Keratinocyte (primary cell): ENCODE measurements at regions not wholly inside any gene's neighbourhood (a gene's known extent, or its start where the extent isn't known, plus 50 kb on each side); places are given as distances from the start of the nearest gene placed in this dataset.
"Not testable (repeated sequence)": the region's sequence is repeated elsewhere in the genome, so short reads cannot be mapped to it uniquely, and the experiment has no call there.

Experiments used
- DNase-seq: peaks from one replicate; pipeline ENCODE4 v3.0.0-alpha.2; 2011; ENCODE audit warnings: low read depth, missing footprints, low spot score
- FAIRE-seq: peaks from 2 replicates; lab custom pipeline; 2011; peaks lifted over from hg19 to GRCh38; lab: Jason Lieb, UNC
- H2AFZ ChIP-seq: 2 replicates; pipeline ENCODE4 v1.6.0; 2012; ENCODE audit warnings: low read length, control low read depth, inconsistent platforms; ENCODE audit not compliant: control insufficient read depth
- H3K27ac ChIP-seq: 2 replicates; pipeline ENCODE4 v1.5.1; 2011; ENCODE audit warnings: low read length; ENCODE audit not compliant: control insufficient read depth, insufficient read depth
- H3K27me3 ChIP-seq: 3 replicates; pipeline ENCODE4 v1.6.0; 2011; ENCODE audit warnings: low read length; ENCODE audit not compliant: control insufficient read depth, insufficient read depth; ENCODE audit errors: extremely low read depth
- H3K36me3 ChIP-seq, 2 experiments: 2 replicates in 1 of 2; 3 replicates in 1 of 2; pipeline ENCODE4 v1.5.1; 2011; ENCODE audit warnings: low read length in 2 of 2, mild to moderate bottlenecking in 1 of 2; ENCODE audit not compliant: control insufficient read depth in 2 of 2, insufficient read depth in 2 of 2; ENCODE audit errors: extremely low read depth in 1 of 2
- H3K4me1 ChIP-seq: 3 replicates; pipeline ENCODE4 v1.5.1; 2011; ENCODE audit warnings: low read length; ENCODE audit not compliant: control insufficient read depth, insufficient read depth; ENCODE audit errors: extremely low read depth
- H3K4me2 ChIP-seq: 3 replicates; pipeline ENCODE4 v1.6.0; 2011; ENCODE audit warnings: low read depth, low read length; ENCODE audit not compliant: control insufficient read depth, insufficient read depth; ENCODE audit errors: extremely low read depth
- H3K4me3 ChIP-seq, 3 experiments: fragments of 200-600 bp in 1 of 3; sonication (generic) in 1 of 3; 2 replicates in 2 of 3; 3 replicates in 1 of 3; pipeline ENCODE4 v1.5.1; 2011 to 2016; ENCODE audit warnings: low read length in 3 of 3, mild to moderate bottlenecking in 3 of 3, control low read depth in 2 of 3, inconsistent platforms in 1 of 3, low read depth in 1 of 3, mixed read lengths in 1 of 3, mixed run types in 1 of 3, moderate library complexity in 1 of 3; ENCODE audit not compliant: control insufficient read depth in 2 of 3, insufficient read depth in 2 of 3; ENCODE audit errors: extremely low read depth in 1 of 3
- H3K79me2 ChIP-seq: 2 replicates; pipeline ENCODE4 v1.6.0; 2012; ENCODE audit warnings: low read length; ENCODE audit not compliant: control insufficient read depth, insufficient read depth
- H3K9ac ChIP-seq: 3 replicates; pipeline ENCODE4 v1.6.0; 2011; ENCODE audit warnings: low read length; ENCODE audit not compliant: control insufficient read depth, insufficient read depth; ENCODE audit errors: extremely low read depth
- H3K9me1 ChIP-seq: 3 replicates; pipeline ENCODE4 v1.6.0; 2011; ENCODE audit warnings: low read length; ENCODE audit not compliant: control insufficient read depth, insufficient read depth; ENCODE audit errors: extremely low read depth
- H3K9me3 ChIP-seq: 2 replicates; pipeline ENCODE4 v1.5.1; 2012; ENCODE audit warnings: low read depth, low read length; ENCODE audit not compliant: control insufficient read depth
- H4K20me1 ChIP-seq: 3 replicates; pipeline ENCODE4 v1.6.0; 2011; ENCODE audit warnings: low read length; ENCODE audit not compliant: control insufficient read depth, insufficient read depth; ENCODE audit errors: extremely low read depth
- CTCF ChIP-seq, 3 experiments: IDR thresholded peaks in 1 of 3; conservative IDR thresholded peaks in 1 of 3; optimal IDR thresholded peaks in 1 of 3; 2 replicates in 2 of 3; 3 replicates in 1 of 3; pipeline versions ENCODE3 to v1.5.1; 2011; ENCODE audit warnings: low read length in 3 of 3, mild to moderate bottlenecking in 3 of 3, moderate library complexity in 2 of 3, control low read depth in 1 of 3, inconsistent platforms in 1 of 3; ENCODE audit not compliant: insufficient read depth in 2 of 3; ENCODE audit errors: extremely low read depth in 1 of 3
- EZH2 ChIP-seq: IDR thresholded peaks from one replicate; pipeline ENCODE4 v1.6.1; 2012; ENCODE audit warnings: inconsistent platforms, mild to moderate bottlenecking, low read length, moderate library complexity
- dilution Hi-C: fragments of 300-500 bp; cut with MboI; formaldehyde crosslinking; loops from one replicate; pipeline ENCODE4 v1.7.0; 2020; ENCODE audit warnings: low sequenced_read_pairs; ENCODE audit not compliant: extremely low pct_ligation_motif_present

DNA sequence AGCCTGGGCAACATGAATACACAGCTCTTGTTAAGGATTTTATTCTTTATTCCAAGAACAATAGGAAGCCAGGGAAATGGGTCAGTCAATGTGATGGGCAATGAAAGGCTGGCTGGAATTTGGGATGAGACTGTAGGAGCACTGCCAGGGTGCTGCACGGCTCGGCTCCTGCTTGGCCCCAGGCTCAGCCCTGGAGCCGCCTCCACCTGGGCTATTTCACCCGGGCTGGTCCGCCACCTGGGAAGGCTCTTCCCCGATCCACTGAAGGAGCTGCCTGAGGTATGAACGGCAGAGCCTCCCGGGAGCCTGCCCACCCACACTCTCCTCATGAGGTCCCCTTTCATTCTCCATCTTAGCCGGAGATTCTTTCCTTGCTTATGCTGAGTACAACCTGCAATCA is 80.4 kb upstream of the KMT2C start:
- Histone ChIP-seq H3K36me3 (no peaks in the 10 kb centered on the region), H3K27me3 (no peaks in the 10 kb centered on the region), H3K9me1 (no peaks in the 10 kb centered on the region), H2AFZ (no peak overlapping the region), H3K27ac (no peak overlapping the region), H3K79me2 (no peaks in the 10 kb centered on the region), H4K20me1 (no peaks in the 10 kb centered on the region), H3K9ac (no peak overlapping the region), H3K4me1 (no peaks in the 10 kb centered on the region), H3K4me2 (no peak overlapping the region), H3K9me3 (no peaks in the 10 kb centered on the region), H3K4me3 (no peak overlapping the region)
- DNase-seq (no peak), FAIRE-seq (no peak)
- dilution Hi-C loops = no loop called here
- TF ChIP-seq CTCF (optimal IDR thresholded peaks at IDR 0.05 in 1 of 3, IDR thresholded peaks at IDR 0.05 in 1 of 3, conservative IDR thresholded peaks at IDR 0.05 in 1 of 3; ENCODE audit: extremely low read depth in 1 of 3, insufficient read depth in 2 of 3, low read length in 3 of 3) (no peak), EZH2 (no peak)

DNA sequence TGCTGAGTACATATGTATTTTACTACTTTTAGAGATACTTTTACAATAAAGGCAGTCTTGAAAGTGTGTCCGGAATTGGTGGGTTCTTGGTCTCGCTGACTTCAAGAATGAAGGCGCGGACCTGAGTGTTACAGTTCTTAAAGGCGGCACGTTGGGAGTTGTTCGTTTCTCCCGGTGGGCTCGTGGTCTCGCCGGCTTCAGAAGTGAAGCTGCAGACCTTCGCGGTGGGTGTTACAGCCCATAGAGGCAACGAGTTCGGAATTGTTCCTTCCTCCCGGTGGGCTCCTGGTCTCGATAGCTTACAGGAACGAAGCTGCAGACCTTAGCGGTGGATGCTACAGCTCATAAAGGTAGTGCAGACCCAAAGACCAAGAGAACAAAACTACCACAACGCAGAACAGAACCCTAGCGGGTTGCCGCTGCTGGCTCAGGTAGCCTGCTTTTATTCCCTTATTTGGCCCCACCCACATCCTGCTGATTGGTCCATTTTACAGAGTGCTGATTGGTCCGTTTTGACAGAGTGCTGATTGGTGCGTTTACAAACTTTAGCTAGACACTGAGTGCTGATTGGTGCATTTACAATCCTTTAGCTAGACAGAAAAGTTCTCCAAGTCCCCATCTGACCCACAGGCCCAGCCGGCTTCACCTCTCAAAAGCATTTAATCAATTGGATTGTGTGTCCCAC is 79.6 kb upstream of the KMT2C start:
- H3K4me3 ChIP-seq, H4K20me1 ChIP-seq, dilution Hi-C loops, H3K27ac ChIP-seq, H3K79me2 ChIP-seq, DNase-seq, H3K27me3 ChIP-seq, H3K9me3 ChIP-seq, H3K4me2 ChIP-seq, FAIRE-seq, H3K36me3 ChIP-seq, H3K9me1 ChIP-seq, H3K9ac ChIP-seq, H3K4me1 ChIP-seq, H2AFZ ChIP-seq: not testable (repeated sequence)

- no peak overlapping the region for H3K4me2 ChIP-seq
- FAIRE-seq = no peak
- H3K9me3 ChIP-seq = no peaks in the 10 kb centered on the region
- DNase-seq = no peak
- dilution Hi-C loops = no loop called here
- H4K20me1 ChIP-seq = no peaks in the 10 kb centered on the region
- no peaks in the 10 kb centered on the region for H3K27me3 ChIP-seq
- H3K4me1 ChIP-seq = no peaks in the 10 kb centered on the region
- H3K27ac ChIP-seq = no peak overlapping the region
- no peaks in the 10 kb centered on the region for H3K79me2 ChIP-seq
- H3K36me3 ChIP-seq = no peaks in the 10 kb centered on the region
- no peaks in the 10 kb centered on the region for H3K9me1 ChIP-seq
- H3K9ac ChIP-seq = no peak overlapping the region
- no peak overlapping the region for H3K4me3 ChIP-seq
- TF ChIP-seq CTCF (optimal IDR thresholded peaks at IDR 0.05 in 1 of 3, IDR thresholded peaks at IDR 0.05 in 1 of 3, conservative IDR thresholded peaks at IDR 0.05 in 1 of 3; ENCODE audit: extremely low read depth in 1 of 3, insufficient read depth in 2 of 3, low read length in 3 of 3) (no peak), EZH2 (no peak)
- no peak overlapping the region for H2AFZ ChIP-seq
These were observed 78.9 kb upstream of the KMT2C start for GRCh38 chr7:152514771-152515105.
